RWPE2 (cell line): ENCODE measurements at regions not wholly inside any gene's neighbourhood (a gene's known extent, or its start where the extent isn't known, plus 50 kb on each side); places are given as distances from the start of the nearest gene placed in this dataset.

Experiments
- ATAC-seq: fragments of 200-7000 bp; cut with Tn5 transposase; 3 replicates; pipeline ENCODE4 v1.9.1; 2021; ENCODE audit warnings: low read depth
- DNase-seq: peaks from one replicate; pipeline ENCODE4 v3.0.0-alpha.2; 2020; ENCODE audit warnings: low spot score
- H3K27ac ChIP-seq: fragments of 450-650 bp; 2 replicates; pipeline ENCODE4 v1.5.1; 2017; ENCODE audit warnings: mild to moderate bottlenecking; ENCODE audit not compliant: poor library complexity, severe bottlenecking
- H3K27me3 ChIP-seq: fragments of 250-450 bp; sonication (Bioruptor Pico); 2 replicates; pipeline ENCODE4 v1.5.1; 2021; ENCODE audit warnings: mild to moderate bottlenecking, moderate library complexity; ENCODE audit not compliant: insufficient read depth, poor library complexity, severe bottlenecking
- H3K36me3 ChIP-seq: fragments of 250-450 bp; sonication (Bioruptor Pico); 2 replicates; pipeline ENCODE4 v1.5.1; 2020; ENCODE audit warnings: low read depth, mild to moderate bottlenecking, moderate library complexity
- H3K4me1 ChIP-seq: fragments of 250-450 bp; sonication (Bioruptor Pico); 2 replicates; pipeline ENCODE4 v1.5.1; 2021; ENCODE audit warnings: mild to moderate bottlenecking, moderate library complexity; ENCODE audit not compliant: insufficient read depth, poor library complexity, severe bottlenecking
- H3K4me3 ChIP-seq: fragments of 250-450 bp; sonication (Bioruptor Pico); 2 replicates; pipeline ENCODE4 v1.5.1; 2021; ENCODE audit warnings: mild to moderate bottlenecking, moderate library complexity; ENCODE audit not compliant: severe bottlenecking
- H3K9me3 ChIP-seq: fragments of 250-450 bp; sonication (Bioruptor Pico); 2 replicates; pipeline ENCODE4 v1.5.1; 2021; ENCODE audit warnings: mild to moderate bottlenecking, moderate library complexity; ENCODE audit not compliant: severe bottlenecking
- TF ChIP-seq, protein P1 (sequence below): fragments of 450-650 bp; IDR thresholded peaks from one replicate; pipeline ENCODE4 v1.5.1; 2017; ENCODE audit warnings: mild to moderate bottlenecking, moderate library complexity; ENCODE audit not compliant: poor library complexity, severe bottlenecking

- H3K4me3 ChIP-seq: no peak overlapping the region
- H3K27me3 ChIP-seq: no peaks in the 10 kb centered on the region
- TF ChIP-seq, protein P1, sequence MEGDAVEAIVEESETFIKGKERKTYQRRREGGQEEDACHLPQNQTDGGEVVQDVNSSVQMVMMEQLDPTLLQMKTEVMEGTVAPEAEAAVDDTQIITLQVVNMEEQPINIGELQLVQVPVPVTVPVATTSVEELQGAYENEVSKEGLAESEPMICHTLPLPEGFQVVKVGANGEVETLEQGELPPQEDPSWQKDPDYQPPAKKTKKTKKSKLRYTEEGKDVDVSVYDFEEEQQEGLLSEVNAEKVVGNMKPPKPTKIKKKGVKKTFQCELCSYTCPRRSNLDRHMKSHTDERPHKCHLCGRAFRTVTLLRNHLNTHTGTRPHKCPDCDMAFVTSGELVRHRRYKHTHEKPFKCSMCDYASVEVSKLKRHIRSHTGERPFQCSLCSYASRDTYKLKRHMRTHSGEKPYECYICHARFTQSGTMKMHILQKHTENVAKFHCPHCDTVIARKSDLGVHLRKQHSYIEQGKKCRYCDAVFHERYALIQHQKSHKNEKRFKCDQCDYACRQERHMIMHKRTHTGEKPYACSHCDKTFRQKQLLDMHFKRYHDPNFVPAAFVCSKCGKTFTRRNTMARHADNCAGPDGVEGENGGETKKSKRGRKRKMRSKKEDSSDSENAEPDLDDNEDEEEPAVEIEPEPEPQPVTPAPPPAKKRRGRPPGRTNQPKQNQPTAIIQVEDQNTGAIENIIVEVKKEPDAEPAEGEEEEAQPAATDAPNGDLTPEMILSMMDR: no peak
- no peak for ATAC-seq
- H3K9me3 ChIP-seq: no peaks in the 10 kb centered on the region
- no peaks in the 10 kb centered on the region for H3K36me3 ChIP-seq
- H3K4me1 ChIP-seq: no peaks in the 10 kb centered on the region
- no peak for DNase-seq
- no peak overlapping the region for H3K27ac ChIP-seq
Measured at GRCh38 chr1:81337226-81337625, 463.5 kb upstream of the ADGRL2 start.

DNA sequence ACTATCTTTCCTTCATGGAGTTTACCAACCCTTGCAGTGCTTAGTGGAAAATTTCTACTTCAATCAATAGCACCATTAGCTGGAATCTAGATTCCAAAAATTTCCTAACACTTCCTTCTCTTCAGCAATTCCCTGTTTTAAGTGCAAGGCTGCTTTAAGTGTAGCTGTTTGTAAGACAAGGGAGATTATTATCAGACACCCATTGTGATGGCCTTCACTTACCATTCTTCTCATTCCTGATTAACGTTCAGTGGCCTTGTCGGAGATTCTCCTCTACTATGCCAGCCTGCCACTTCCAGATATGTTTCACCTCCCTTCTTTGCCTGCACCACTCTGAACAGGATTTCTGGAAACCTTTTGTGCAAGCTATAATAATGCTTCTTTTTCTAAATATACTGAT lies 464.9 kb upstream of the ADGRL2 start:
- no peak overlapping the region for H3K4me3 ChIP-seq
- H3K27ac ChIP-seq: no peak overlapping the region
- H3K4me1 ChIP-seq: no peaks in the 10 kb centered on the region
- ATAC-seq (no peak), DNase-seq (no peak)
- H3K9me3 ChIP-seq: no peaks in the 10 kb centered on the region
- TF ChIP-seq, protein P1: no peak
- no peaks in the 10 kb centered on the region for H3K36me3 ChIP-seq
- no peaks in the 10 kb centered on the region for H3K27me3 ChIP-seq

DNA sequence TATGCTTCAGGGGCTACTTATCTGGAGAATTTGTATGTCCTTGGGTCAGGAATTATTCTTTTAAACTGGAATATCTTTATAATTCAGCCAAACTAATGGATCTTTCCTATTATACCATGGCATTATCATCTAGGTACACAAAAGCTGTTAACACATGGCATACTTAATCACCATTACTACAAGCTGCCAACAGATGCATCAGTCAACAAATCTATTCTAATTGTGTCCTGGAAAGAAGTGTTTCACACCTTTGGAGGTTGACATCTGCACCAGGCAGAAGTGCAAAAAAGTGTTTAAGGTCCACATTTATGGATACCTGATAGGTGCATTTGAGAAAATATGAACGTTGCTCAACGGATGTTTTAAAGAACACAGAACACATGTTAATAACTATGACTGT lies 470.2 kb upstream of the ADGRL2 start:
- Histone ChIP-seq H3K9me3 (no peaks in the 10 kb centered on the region), H3K27me3 (no peaks in the 10 kb centered on the region), H3K4me1 (peaks cover 2% of the 10 kb centered on the region), H3K27ac (no peak overlapping the region), H3K4me3 (no peak overlapping the region), H3K36me3 (no peaks in the 10 kb centered on the region)
- no peak for DNase-seq
- ATAC-seq: no peak
- TF ChIP-seq, protein P1: no peak

- TF ChIP-seq, protein P1: no peak
- no peak overlapping the region for H3K27ac ChIP-seq
- no peaks in the 10 kb centered on the region for H3K9me3 ChIP-seq
- H3K4me3 ChIP-seq: no peak overlapping the region
- peaks cover 6% of the 10 kb centered on the region for H3K4me1 ChIP-seq
- no peaks in the 10 kb centered on the region for H3K36me3 ChIP-seq
- ATAC-seq (no peak), DNase-seq (no peak)
- no peaks in the 10 kb centered on the region for H3K27me3 ChIP-seq
Measured at GRCh38 chr1:81330111-81330510, 470.6 kb upstream of the ADGRL2 start.

- Histone ChIP-seq H3K27ac (no peak overlapping the region), H3K4me3 (no peak overlapping the region), H3K36me3 (no peaks in the 10 kb centered on the region), H3K9me3 (no peaks in the 10 kb centered on the region), H3K27me3 (no peaks in the 10 kb centered on the region), H3K4me1 (peaks cover 8% of the 10 kb centered on the region)
- ATAC-seq: no peak
- no peak for DNase-seq
- TF ChIP-seq, protein P1: no peak
Measured at GRCh38 chr1:81329041-81329440, 471.7 kb upstream of the ADGRL2 start.
